Parathyroid adenoma (tissue), 2 donors: ENCODE measurements at regions not wholly inside any gene's neighbourhood (a gene's known extent, or its start where the extent isn't known, plus 50 kb on each side); places are given as distances from the start of the nearest gene placed in this dataset.

Experiments
- H2AFZ ChIP-seq: fragments of 300-600 bp; sonication (generic); one replicate; pipeline ENCODE4 v1.7.0; 2017; ENCODE audit warnings: antibody characterized with exemption, mild to moderate bottlenecking
- H3K27ac ChIP-seq: fragments of 300-600 bp; sonication (generic); one replicate; pipeline ENCODE4 v1.7.0; 2017
- H3K27me3 ChIP-seq: fragments of 300-600 bp; sonication (generic); one replicate; pipeline ENCODE4 v1.7.0; 2017; ENCODE audit warnings: low read length; ENCODE audit not compliant: control insufficient read depth, insufficient read depth
- H3K36me3 ChIP-seq: fragments of 300-600 bp; sonication (generic); one replicate; pipeline ENCODE4 v1.7.0; 2017; ENCODE audit warnings: low read length; ENCODE audit not compliant: control insufficient read depth, insufficient read depth
- H3K4me1 ChIP-seq: fragments of 300-600 bp; sonication (generic); one replicate; pipeline ENCODE4 v1.7.0; 2017; ENCODE audit warnings: control low read depth
- H3K4me2 ChIP-seq: fragments of 300-600 bp; sonication (generic); one replicate; pipeline ENCODE4 v1.7.0; 2017; ENCODE audit warnings: low read length
- H3K4me3 ChIP-seq: fragments of 300-600 bp; sonication (generic); one replicate; pipeline ENCODE4 v1.7.0; 2017; ENCODE audit warnings: low read depth, low read length
- H3K79me2 ChIP-seq: fragments of 300-600 bp; sonication (generic); one replicate; pipeline ENCODE4 v1.7.0; 2017; ENCODE audit warnings: control low read depth
- H3K9ac ChIP-seq: fragments of 300-600 bp; sonication (generic); one replicate; pipeline ENCODE4 v1.7.0; 2017; ENCODE audit warnings: mild to moderate bottlenecking
- H3K9me3 ChIP-seq: fragments of 300-600 bp; sonication (generic); one replicate; pipeline ENCODE4 v1.7.0; 2017; ENCODE audit warnings: low read length; ENCODE audit not compliant: control insufficient read depth
- TF ChIP-seq, protein P1 (sequence below): fragments of 300-600 bp; sonication (generic); IDR thresholded peaks from one replicate; pipeline ENCODE4 v1.7.0; 2017; ENCODE audit warnings: antibody characterized with exemption, mild to moderate bottlenecking
- donor health status: primary hyperparathyroidism.

DNA sequence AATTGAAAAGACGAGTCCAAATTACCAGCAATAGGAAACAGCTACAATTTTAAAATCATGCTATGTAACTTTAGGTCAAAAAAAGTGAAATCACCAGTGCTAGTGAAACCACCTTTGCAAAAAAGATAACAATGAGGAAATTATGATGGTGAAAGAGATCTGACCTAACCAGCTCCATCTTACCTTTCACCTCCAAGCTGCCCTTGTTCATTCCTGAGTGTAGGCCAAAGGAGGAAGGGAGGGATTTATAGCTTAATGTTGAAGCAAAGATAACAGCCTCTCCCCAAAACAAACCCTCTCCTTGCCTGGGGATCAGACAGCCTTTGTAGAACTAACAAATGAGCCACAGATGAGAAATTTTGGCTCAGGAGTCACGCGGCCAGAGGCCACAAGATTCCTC, 83.2 kb upstream of the EIF5 start:
- H2AFZ ChIP-seq = no peak overlapping the region
- no peaks in the 10 kb centered on the region for H3K36me3 ChIP-seq
- H3K27ac ChIP-seq = no peak overlapping the region
- H3K4me3 ChIP-seq = no peak overlapping the region
- TF ChIP-seq, protein P1, sequence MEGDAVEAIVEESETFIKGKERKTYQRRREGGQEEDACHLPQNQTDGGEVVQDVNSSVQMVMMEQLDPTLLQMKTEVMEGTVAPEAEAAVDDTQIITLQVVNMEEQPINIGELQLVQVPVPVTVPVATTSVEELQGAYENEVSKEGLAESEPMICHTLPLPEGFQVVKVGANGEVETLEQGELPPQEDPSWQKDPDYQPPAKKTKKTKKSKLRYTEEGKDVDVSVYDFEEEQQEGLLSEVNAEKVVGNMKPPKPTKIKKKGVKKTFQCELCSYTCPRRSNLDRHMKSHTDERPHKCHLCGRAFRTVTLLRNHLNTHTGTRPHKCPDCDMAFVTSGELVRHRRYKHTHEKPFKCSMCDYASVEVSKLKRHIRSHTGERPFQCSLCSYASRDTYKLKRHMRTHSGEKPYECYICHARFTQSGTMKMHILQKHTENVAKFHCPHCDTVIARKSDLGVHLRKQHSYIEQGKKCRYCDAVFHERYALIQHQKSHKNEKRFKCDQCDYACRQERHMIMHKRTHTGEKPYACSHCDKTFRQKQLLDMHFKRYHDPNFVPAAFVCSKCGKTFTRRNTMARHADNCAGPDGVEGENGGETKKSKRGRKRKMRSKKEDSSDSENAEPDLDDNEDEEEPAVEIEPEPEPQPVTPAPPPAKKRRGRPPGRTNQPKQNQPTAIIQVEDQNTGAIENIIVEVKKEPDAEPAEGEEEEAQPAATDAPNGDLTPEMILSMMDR = no peak
- H3K4me1 ChIP-seq = no peaks in the 10 kb centered on the region
- H3K27me3 ChIP-seq = no peaks in the 10 kb centered on the region
- H3K9ac ChIP-seq = no peak overlapping the region
- H3K4me2 ChIP-seq = no peak overlapping the region
- H3K9me3 ChIP-seq = no peaks in the 10 kb centered on the region
- no peaks in the 10 kb centered on the region for H3K79me2 ChIP-seq

DNA sequence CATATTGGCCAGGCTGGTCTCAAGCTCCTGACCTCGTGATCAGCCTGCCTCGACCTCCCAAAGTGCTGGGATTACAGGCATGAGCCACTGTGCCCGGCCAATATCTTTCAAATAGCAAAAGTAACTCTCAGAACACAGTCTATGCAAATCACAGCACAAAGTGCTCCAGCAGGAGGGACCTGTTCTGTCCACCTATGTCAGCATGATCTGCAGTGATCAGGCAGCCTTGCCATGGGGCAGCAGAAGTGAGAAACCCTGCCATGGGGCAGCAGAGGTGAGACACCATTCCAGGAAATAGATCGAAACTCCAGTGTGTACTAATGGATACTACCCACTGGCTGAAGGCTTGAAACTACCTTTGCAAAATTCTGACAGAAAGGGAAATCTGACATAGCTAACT, 78.5 kb upstream of the EIF5 start:
- no peak overlapping the region for H3K4me2 ChIP-seq
- H3K9ac ChIP-seq = no peak overlapping the region
- no peaks in the 10 kb centered on the region for H3K9me3 ChIP-seq
- no peaks in the 10 kb centered on the region for H3K79me2 ChIP-seq
- H3K27me3 ChIP-seq = no peaks in the 10 kb centered on the region
- TF ChIP-seq, protein P1 = no peak
- no peak overlapping the region for H3K27ac ChIP-seq
- no peak overlapping the region for H3K4me3 ChIP-seq
- H2AFZ ChIP-seq = no peak overlapping the region
- no peaks in the 10 kb centered on the region for H3K36me3 ChIP-seq
- no peaks in the 10 kb centered on the region for H3K4me1 ChIP-seq

DNA sequence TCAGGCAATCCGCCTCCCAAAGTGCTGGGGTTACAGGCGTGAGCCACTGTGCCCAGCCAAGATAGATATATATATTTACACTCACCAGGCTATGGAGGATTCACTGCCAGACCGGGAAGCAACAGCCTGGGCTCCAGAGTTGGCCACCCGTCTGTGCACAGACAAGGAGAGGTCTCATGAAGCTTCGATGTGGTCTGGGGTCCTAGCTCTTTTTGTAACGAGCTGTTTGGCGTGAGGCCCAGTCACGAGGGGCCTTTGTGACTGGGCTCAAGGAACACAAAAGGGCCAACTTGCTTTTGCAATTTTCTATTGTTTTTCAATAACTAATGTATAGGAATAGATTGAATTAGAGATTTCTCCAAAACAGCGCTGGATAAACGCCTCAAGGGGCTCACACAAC, 77.6 kb upstream of the EIF5 start:
- H3K27me3 ChIP-seq = no peaks in the 10 kb centered on the region
- H2AFZ ChIP-seq = no peak overlapping the region
- no peak overlapping the region for H3K4me2 ChIP-seq
- H3K27ac ChIP-seq = no peak overlapping the region
- no peaks in the 10 kb centered on the region for H3K4me1 ChIP-seq
- no peaks in the 10 kb centered on the region for H3K9me3 ChIP-seq
- TF ChIP-seq, protein P1 = no peak
- no peak overlapping the region for H3K4me3 ChIP-seq
- no peaks in the 10 kb centered on the region for H3K36me3 ChIP-seq
- no peaks in the 10 kb centered on the region for H3K79me2 ChIP-seq
- H3K9ac ChIP-seq = no peak overlapping the region

DNA sequence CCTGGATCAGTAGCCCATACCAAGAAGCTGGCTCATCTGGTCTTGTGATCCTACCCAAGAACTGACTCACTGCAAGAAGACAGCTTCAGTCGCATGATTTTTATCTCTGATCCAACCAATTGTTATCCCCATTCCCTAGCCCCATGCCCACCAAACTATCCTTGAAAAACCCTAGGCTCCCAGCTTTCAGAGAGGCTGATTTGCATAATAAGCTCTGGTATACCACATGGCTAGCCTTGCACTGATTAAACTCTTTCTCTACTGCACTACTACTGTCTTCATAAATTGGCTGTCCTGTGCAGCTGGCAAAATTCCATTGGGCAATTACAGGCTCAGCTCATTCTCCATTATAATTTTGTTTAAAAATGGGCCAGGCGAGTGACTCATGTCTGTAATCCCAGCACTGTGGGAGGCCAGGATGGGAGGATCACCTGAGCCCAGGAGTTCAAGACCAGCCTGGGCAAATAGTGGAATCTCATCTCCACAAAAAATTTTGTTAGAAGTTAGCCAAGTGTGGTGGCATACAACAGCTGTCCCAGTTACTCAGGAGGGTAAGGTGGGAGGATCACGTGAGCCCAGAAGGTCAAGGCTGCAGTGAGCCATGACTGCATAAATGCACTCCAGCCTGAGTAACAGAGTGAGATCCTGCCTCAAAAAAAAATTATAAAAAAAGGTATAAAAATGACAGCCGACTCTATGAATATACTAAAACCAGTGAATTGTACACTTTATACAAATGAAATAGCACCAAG, 76.7 kb upstream of the EIF5 start:
- H3K36me3 ChIP-seq = no peaks in the 10 kb centered on the region
- H3K4me1 ChIP-seq = no peaks in the 10 kb centered on the region
- no peak overlapping the region for H3K4me2 ChIP-seq
- no peak overlapping the region for H3K9ac ChIP-seq
- H3K27ac ChIP-seq = no peak overlapping the region
- no peaks in the 10 kb centered on the region for H3K9me3 ChIP-seq
- H3K79me2 ChIP-seq = no peaks in the 10 kb centered on the region
- no peak overlapping the region for H2AFZ ChIP-seq
- TF ChIP-seq, protein P1 = no peak
- H3K4me3 ChIP-seq = no peak overlapping the region
- no peaks in the 10 kb centered on the region for H3K27me3 ChIP-seq

DNA sequence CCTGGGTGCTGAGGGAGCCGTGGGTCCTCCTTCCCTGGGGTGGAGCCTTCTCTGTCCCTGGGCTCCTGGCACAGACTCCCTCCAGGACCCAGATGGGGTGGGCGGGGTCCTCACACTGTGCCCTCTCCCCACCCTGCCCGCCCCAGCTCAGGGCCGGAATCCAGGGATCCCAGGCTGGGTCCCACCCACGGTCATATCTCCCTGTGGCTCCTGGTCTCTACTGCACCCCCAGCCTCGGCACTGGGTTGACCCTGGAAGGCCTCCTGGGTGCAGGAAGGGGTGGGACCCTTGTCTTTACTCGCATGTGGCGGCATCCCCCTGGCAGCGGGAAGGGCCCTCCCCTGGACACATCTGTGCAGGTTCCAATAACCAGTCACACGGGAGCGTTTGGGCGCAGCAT, 75.8 kb upstream of the EIF5 start:
- H3K4me2 ChIP-seq = no peak overlapping the region
- TF ChIP-seq, protein P1 = no peak
- H3K27me3 ChIP-seq = no peaks in the 10 kb centered on the region
- H3K79me2 ChIP-seq = no peaks in the 10 kb centered on the region
- no peaks in the 10 kb centered on the region for H3K4me1 ChIP-seq
- no peak overlapping the region for H2AFZ ChIP-seq
- no peaks in the 10 kb centered on the region for H3K36me3 ChIP-seq
- no peak overlapping the region for H3K9ac ChIP-seq
- H3K27ac ChIP-seq = no peak overlapping the region
- no peak overlapping the region for H3K4me3 ChIP-seq
- H3K9me3 ChIP-seq = no peaks in the 10 kb centered on the region
